ENCODE measurements at regions not wholly inside any gene's neighbourhood (a gene's known extent, or its start where the extent isn't known, plus 50 kb on each side); places are given as distances from the start of the nearest gene placed in this dataset.

GRCh38 chr2:70036290-70036689 lies 51.0 kb upstream of the PCBP1 start:
- DNase-seq (ENCODE audit: low read depth), result no peak

- DNase-seq (ENCODE audit: low read depth), result peak; percentile 9
Measured at GRCh38 chr2:70035344-70035844, 51.9 kb upstream of the PCBP1 start.

GRCh38 chr2:70030724-70031420 lies 56.4 kb upstream of the PCBP1 start:
- DNase-seq (ENCODE audit: low read depth), result no peak

- peak; percentile 68 for DNase-seq (ENCODE audit: low read depth)
Measured at GRCh38 chr2:70029814-70030409, 57.4 kb upstream of the PCBP1 start.

DNA sequence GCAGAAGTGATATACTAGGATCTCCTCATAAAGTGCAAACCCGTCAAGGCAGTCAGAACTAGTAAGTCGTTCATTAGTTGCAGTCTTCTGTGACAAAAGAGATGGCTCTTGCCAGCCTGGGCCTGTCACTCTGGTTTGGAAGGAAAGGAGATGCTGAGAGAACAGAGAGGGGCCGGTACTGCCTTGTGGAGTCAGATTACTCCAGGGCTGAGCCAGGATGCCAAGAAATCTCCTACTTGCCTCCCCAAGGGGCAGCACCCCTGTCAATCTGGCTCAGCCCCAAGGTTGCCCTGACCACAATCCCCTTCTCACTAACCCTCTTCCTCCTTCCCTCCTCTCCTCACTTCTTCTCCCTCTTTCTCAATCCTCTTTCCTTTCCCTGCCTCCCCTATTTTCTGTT lies 62.9 kb upstream of the ASPRV1 start:
- DNase-seq (ENCODE audit: low read depth), result no peak

DNA sequence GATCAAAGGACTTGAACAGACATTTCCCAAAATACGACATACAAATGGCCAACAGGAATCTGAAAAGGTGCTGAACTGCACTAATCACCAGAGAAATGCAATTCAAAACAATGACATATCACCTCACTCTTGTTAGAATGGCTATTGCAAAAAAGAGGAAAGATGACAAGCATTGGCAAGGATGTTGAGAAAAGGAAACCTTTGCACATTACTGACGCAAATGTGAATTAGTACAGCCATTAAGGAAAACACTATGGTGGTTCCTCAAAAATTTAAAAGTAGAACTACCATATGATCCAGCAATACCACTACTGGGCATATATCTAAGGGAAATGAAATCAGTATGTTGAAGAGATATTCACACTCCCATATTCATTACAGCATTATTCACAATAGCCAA lies 57.7 kb upstream of the ASPRV1 start:
- DNase-seq (ENCODE audit: low read depth), result no peak

- DNase-seq (ENCODE audit: low read depth), result no peak
Measured at GRCh38 chr2:70017962-70018361, 56.5 kb upstream of the ASPRV1 start.

- DNase-seq (ENCODE audit: low read depth), result no peak
Measured at GRCh38 chr2:70014959-70015358, 53.5 kb upstream of the ASPRV1 start.

DNA sequence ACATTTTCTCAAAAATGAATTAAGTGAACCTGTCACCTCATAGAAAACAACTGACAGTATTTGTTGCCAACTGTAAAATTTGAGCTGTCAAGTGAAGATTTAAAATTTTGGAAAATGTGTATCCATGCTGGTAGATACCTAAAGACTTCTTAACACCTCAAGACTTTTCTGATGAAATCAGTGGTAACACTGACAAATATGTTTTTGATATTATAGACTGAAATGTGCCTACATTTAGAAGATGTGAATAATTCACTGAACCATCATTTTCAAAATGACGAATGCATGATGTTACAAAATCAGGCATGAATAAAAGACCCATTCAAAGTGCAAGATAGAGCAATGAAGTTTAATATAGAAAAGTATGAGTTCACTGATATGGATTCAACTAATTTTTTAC lies 51.5 kb upstream of the ASPRV1 start:
- DNase-seq (ENCODE audit: low read depth), result no peak

GRCh38 chr2:70011786-70012185 lies 50.4 kb upstream of the ASPRV1 start:
- no peak for DNase-seq (ENCODE audit: low read depth)

- no peak for DNase-seq (ENCODE audit: low read depth)
Measured at GRCh38 chr2:70011335-70011734, 49.9 kb upstream of the ASPRV1 start.

All from fibroblast of gingiva (primary cell).